ENCODE measurements at regions not wholly inside any gene's neighbourhood (a gene's known extent, or its start where the extent isn't known, plus 50 kb on each side); places are given as distances from the start of the nearest gene placed in this dataset.

GRCh38 chr7:142503036-142503435 is 245.2 kb upstream of the PRSS58 start:
- H3K27me3 ChIP-seq (ENCODE audit: control insufficient read depth, insufficient read depth, low read length) = peaks cover 20% of the 10 kb centered on the region
- no peak for TF ChIP-seq RFX5 (IDR thresholded peaks at IDR 0.05; ENCODE audit: low read depth, low read length)
- TF ChIP-seq CEBPB (IDR thresholded peaks at IDR 0.05; ENCODE audit: low read depth, low read length) = no peak
- no peak for TF ChIP-seq USF2 (IDR thresholded peaks at IDR 0.05; ENCODE audit: low read depth, low read length)
- TF ChIP-seq, protein P1, sequence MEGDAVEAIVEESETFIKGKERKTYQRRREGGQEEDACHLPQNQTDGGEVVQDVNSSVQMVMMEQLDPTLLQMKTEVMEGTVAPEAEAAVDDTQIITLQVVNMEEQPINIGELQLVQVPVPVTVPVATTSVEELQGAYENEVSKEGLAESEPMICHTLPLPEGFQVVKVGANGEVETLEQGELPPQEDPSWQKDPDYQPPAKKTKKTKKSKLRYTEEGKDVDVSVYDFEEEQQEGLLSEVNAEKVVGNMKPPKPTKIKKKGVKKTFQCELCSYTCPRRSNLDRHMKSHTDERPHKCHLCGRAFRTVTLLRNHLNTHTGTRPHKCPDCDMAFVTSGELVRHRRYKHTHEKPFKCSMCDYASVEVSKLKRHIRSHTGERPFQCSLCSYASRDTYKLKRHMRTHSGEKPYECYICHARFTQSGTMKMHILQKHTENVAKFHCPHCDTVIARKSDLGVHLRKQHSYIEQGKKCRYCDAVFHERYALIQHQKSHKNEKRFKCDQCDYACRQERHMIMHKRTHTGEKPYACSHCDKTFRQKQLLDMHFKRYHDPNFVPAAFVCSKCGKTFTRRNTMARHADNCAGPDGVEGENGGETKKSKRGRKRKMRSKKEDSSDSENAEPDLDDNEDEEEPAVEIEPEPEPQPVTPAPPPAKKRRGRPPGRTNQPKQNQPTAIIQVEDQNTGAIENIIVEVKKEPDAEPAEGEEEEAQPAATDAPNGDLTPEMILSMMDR (conservative IDR thresholded peaks at IDR 0.05; ENCODE audit: low read depth, low read length) = no peak
- no peak for TF ChIP-seq FOS (IDR thresholded peaks at IDR 0.05; ENCODE audit: low read depth, low read length)
- no peak for TF ChIP-seq POLR2A (IDR thresholded peaks at IDR 0.05; ENCODE audit: low read depth, low read length)
- dilution Hi-C loops (cut with HindIII; ENCODE audit: low sequenced_read_pairs, unreplicated experiment) (loop anchor here (25.0 kb wide), 1 partner anchor 284 kb away; no protein-coding TSS in a partner anchor), in situ Hi-C loops (cut with MboI; ENCODE audit: low sequenced_read_pairs) (no loop called here), intact Hi-C loops (cut with micrococcal nuclease) (loop anchor here (2.0 kb wide), 1 partner anchor 20 kb away; no protein-coding TSS in a partner anchor)
- H3K56ac ChIP-seq (ENCODE audit: extremely low read depth, insufficient read depth, low read length) = no peak overlapping the region
- no peak overlapping the region for H2BK20ac ChIP-seq (ENCODE audit: low read depth, low read length)
- no peaks in the 10 kb centered on the region for H4K20me1 ChIP-seq (ENCODE audit: insufficient read depth, low read length)
- no peak overlapping the region for H3K18ac ChIP-seq (ENCODE audit: low read depth, low read length)
- ChIA-PET CTCF (no interaction called here), POLR2A (ENCODE audit: unreplicated experiment) (no interaction called here)
- ATAC-seq (ENCODE audit: low read depth) (no peak), DNase-seq (no peak)
- H3K23ac ChIP-seq (ENCODE audit: low read depth, low read length) = no peak overlapping the region
- H2AFZ ChIP-seq (replicated peaks; ENCODE audit: low read length, poor library complexity) = no peak overlapping the region
- no peak overlapping the region for H2AK9ac ChIP-seq (replicated peaks; ENCODE audit: low read depth, low read length, poor library complexity)
- no peak overlapping the region for H2BK5ac ChIP-seq (ENCODE audit: low read depth, low read length, poor library complexity, severe bottlenecking)
- H3K9me3 ChIP-seq (ENCODE audit: control insufficient read depth, insufficient read depth, low read length) = no peaks in the 10 kb centered on the region
- no peak overlapping the region for H2BK15ac ChIP-seq (ENCODE audit: low read depth, low read length)
- no peak overlapping the region for H3K27ac ChIP-seq (ENCODE audit: insufficient read depth, low read length)
- no peak overlapping the region for H2AK5ac ChIP-seq (ENCODE audit: low read depth, low read length)
- WGBS, 2 experiments (ENCODE audit: extremely low coverage in 2 of 2, insufficient read length in 1 of 2) = 100% methylated on average over 2 of the region's 6 CpGs; no CpG with 5 or more reads in 1 of the 2 experiments
- no peak overlapping the region for H4K5ac ChIP-seq (ENCODE audit: low read depth, low read length)
- H3K9me1 ChIP-seq (ENCODE audit: insufficient read depth, low read length) = peaks cover 3% of the 10 kb centered on the region; the same call in 1 of the 2 replicates
- H3K4me1 ChIP-seq (ENCODE audit: control insufficient read depth, insufficient read depth, low read length) = peaks cover 6% of the 10 kb centered on the region
- BruUV-seq (replicated peaks) = no TSS peak
- H4K91ac ChIP-seq (ENCODE audit: insufficient read depth, low read depth, low read length) = no peak overlapping the region
- H4K8ac ChIP-seq (ENCODE audit: low read depth in 2 of 2, low read length in 2 of 2) = no peak overlapping the region
- H3K79me1 ChIP-seq (ENCODE audit: low read depth in 1 of 2, low read length in 2 of 2) = no peaks in the 10 kb centered on the region
- no peak overlapping the region for H2BK120ac ChIP-seq (ENCODE audit: low read depth, low read length)
- H3K14ac ChIP-seq (replicated peaks; ENCODE audit: low read depth, low read length) = no peak overlapping the region
- H3K4me3 ChIP-seq (ENCODE audit: insufficient read depth, low read depth, low read length) = no peak overlapping the region
- no peak overlapping the region for H3K4ac ChIP-seq (ENCODE audit: low read depth, low read length)
- H3K36me3 ChIP-seq (ENCODE audit: control insufficient read depth, insufficient read depth, low read length) = no peaks in the 10 kb centered on the region
- H3K9ac ChIP-seq (ENCODE audit: low read depth, low read length) = no peak overlapping the region
- H3K4me2 ChIP-seq (ENCODE audit: low read depth, low read length) = no peak overlapping the region
